ENCODE measurements at regions not wholly inside any gene's neighbourhood (a gene's known extent, or its start where the extent isn't known, plus 50 kb on each side); places are given as distances from the start of the nearest gene placed in this dataset.

DNA sequence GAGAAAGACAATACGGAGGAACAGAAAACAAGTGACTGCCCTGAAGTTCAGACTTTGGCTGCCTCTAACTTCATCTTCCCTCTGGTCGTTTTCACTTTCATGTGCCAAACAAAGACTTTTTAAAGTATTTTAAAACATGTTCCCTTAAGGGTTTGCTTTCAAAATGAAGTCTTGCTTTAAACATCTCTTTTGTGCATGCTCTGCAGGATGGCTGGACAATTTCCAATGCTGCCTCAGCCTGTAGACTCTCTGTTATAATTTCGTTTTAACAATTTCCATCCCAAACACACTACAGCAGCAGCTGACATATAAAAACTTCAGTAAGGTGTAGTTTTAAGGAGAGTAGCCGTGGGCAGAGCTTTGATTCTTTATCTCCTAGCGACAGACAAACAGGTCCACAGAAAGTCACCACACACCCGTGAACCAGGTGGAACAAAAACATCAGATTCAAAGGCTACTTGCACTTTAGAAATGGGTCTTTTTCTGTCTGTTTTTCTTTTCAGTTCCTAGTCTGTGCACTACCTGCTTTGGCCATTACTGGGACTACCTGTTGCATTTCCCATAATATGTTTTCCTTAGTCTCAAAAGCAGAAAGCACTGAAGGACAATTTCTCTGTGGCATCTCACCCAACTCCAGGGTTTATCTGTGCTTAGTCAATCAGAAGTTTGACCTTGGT lies 308.9 kb downstream of the DTWD2 start:
- TF ChIP-seq, protein P1, sequence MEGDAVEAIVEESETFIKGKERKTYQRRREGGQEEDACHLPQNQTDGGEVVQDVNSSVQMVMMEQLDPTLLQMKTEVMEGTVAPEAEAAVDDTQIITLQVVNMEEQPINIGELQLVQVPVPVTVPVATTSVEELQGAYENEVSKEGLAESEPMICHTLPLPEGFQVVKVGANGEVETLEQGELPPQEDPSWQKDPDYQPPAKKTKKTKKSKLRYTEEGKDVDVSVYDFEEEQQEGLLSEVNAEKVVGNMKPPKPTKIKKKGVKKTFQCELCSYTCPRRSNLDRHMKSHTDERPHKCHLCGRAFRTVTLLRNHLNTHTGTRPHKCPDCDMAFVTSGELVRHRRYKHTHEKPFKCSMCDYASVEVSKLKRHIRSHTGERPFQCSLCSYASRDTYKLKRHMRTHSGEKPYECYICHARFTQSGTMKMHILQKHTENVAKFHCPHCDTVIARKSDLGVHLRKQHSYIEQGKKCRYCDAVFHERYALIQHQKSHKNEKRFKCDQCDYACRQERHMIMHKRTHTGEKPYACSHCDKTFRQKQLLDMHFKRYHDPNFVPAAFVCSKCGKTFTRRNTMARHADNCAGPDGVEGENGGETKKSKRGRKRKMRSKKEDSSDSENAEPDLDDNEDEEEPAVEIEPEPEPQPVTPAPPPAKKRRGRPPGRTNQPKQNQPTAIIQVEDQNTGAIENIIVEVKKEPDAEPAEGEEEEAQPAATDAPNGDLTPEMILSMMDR (IDR thresholded peaks at IDR 0.05; ENCODE audit: low read depth, low read length), result no peak
- no peak for DNase-seq (ENCODE audit: low read depth in 2 of 2)
- H3K4me3 ChIP-seq (replicated peaks in 1 of 2; ENCODE audit: low read depth in 2 of 2, low read length in 2 of 2), result no peak overlapping the region

DNA sequence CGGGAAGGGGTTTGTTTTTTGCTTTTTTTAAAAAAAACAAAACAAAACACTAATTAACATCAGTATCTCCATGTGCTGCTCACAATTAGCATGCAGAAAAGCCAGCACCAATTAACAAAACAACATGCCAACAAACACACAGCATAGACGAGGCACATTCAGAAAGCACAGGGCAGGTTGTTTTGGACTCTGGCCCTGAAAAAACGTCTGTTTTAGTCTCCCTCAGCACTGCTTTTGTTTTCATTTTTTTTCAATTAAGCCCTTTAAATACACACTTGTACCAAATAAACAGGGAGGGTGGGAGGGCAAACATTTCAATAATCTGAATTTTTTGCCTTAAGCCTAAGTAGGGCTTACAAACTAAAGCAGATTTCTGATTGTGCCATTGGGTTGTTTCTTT lies 309.6 kb downstream of the DTWD2 start:
- TF ChIP-seq, protein P1 (IDR thresholded peaks at IDR 0.05; ENCODE audit: low read depth, low read length), result no peak
- no peak for DNase-seq (ENCODE audit: low read depth in 2 of 2)
- H3K4me3 ChIP-seq (replicated peaks in 1 of 2; ENCODE audit: low read depth in 2 of 2, low read length in 2 of 2), result no peak overlapping the region

DNA sequence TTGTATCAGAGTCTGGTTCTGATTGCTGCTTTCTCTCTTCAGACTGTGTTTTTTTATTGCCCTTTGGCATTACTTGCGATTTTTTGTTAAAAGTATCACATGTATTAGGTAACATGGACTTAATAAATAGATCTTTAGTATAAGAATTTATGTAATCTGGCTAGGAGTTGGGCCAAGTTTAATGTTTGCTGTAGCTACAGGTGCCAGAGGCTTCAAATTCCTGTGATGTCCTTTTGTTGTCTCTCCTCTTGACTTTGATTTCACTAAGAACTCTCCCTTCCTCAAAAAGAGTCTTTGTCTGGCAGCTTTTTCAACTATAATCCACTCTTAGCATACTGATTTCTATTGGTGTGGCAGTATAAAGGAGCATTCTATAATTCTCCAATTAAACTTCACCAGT lies 313.1 kb downstream of the DTWD2 start:
- no peak overlapping the region for H3K4me3 ChIP-seq (replicated peaks in 1 of 2; ENCODE audit: low read depth in 2 of 2, low read length in 2 of 2)
- TF ChIP-seq, protein P1 (IDR thresholded peaks at IDR 0.05; ENCODE audit: low read depth, low read length), result no peak
- DNase-seq (ENCODE audit: low read depth in 2 of 2), result no peak

DNA sequence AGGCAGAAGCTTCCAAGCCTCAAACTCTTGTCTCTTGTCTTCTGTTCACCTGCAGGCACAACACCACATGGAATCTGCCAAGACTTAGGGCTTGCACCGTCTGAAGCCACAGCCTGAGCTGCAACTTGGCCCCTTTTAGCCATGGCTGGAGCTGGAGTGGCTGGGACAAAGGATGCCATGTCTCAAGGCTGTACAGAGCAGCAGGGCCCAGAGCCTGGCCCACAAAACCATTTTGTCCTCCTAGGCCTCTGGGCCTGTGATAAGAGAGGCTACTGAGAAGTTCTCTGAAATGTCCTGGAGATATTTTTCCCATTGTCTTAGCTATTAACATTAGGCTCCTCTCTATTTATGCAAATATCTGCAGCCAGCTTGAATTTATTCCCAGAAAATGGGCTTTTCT lies 330.8 kb downstream of the DTWD2 start:
- no peak for DNase-seq (ENCODE audit: low read depth in 2 of 2)
- no peak overlapping the region for H3K4me3 ChIP-seq (replicated peaks in 1 of 2; ENCODE audit: low read depth in 2 of 2, low read length in 2 of 2)
- TF ChIP-seq, protein P1 (IDR thresholded peaks at IDR 0.05; ENCODE audit: low read depth, low read length), result no peak

DNA sequence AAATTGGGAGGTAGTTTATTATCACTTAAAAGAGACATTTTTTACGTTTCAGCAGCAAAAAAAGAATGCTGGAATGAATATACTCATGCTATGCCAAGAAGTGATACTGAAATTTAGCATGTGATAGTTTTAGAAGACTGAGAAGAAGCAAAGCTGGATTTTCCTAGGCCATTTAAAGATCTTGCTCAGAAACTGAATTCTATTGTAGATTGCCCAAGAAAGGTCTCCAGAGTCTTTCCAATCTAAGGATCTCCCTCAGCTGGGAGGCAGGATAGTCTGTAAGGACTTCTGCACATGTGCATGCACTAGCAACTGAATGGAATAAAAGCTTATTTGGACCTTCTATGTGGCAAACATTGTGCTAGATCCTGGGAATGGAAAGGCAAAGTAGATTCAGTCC lies 334.5 kb downstream of the DTWD2 start:
- no peak overlapping the region for H3K4me3 ChIP-seq (replicated peaks in 1 of 2; ENCODE audit: low read depth in 2 of 2, low read length in 2 of 2)
- DNase-seq (ENCODE audit: low read depth in 2 of 2), result no peak
- TF ChIP-seq, protein P1 (IDR thresholded peaks at IDR 0.05; ENCODE audit: low read depth, low read length), result no peak

DNA sequence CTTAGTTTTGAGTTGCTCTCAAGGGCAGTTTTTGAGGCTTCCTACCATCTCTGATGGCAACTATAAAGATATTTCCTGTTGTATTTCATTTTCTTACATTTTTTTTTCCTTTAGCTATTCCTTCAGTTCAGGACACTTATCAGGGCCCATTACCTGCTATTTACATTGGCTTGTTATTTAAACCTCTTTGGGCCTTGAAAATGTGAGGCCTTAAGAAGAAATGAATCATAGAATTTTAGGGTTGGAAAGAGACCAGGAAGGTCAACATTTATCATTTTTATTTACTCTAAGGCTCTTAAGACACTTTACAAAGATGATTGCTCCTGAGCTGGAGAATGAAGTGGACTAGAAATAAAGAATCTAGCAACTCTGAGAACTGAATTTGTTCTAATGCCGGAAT lies 335.2 kb downstream of the DTWD2 start:
- H3K4me3 ChIP-seq (replicated peaks in 1 of 2; ENCODE audit: low read depth in 2 of 2, low read length in 2 of 2), result no peak overlapping the region
- TF ChIP-seq, protein P1 (IDR thresholded peaks at IDR 0.05; ENCODE audit: low read depth, low read length), result no peak
- DNase-seq (ENCODE audit: low read depth in 2 of 2), result no peak

DNA sequence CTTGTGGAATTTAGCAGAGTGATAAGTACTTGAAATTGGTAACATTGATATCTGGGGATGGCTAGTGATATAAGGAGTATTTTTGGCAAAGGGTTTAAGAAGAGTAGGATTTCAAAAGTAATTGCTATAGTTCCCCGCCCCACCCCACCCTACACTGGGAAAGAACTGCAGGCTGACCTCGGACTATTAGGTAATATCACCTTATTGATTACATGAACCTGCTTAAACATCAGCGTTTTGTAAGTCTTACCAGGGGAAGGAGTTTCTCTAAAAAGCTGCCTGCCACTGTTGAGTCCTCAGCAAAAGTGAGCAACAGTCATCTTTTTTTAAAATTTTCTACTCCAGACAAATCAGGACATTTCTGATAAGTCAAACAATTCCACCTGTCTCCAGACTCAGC lies 337.3 kb downstream of the DTWD2 start:
- H3K4me3 ChIP-seq (replicated peaks in 1 of 2; ENCODE audit: low read depth in 2 of 2, low read length in 2 of 2), result no peak overlapping the region
- TF ChIP-seq, protein P1 (IDR thresholded peaks at IDR 0.05; ENCODE audit: low read depth, low read length), result no peak
- no peak for DNase-seq (ENCODE audit: low read depth in 2 of 2)
